ENCODE measurements at regions not wholly inside any gene's neighbourhood (a gene's known extent, or its start where the extent isn't known, plus 50 kb on each side); places are given as distances from the start of the nearest gene placed in this dataset.
"Not testable (repeated sequence)": the region's sequence is repeated elsewhere in the genome, so short reads cannot be mapped to it uniquely, and the experiment has no call there.

- intact Hi-C loops (cut with DNase I), result no loop called here
- Histone ChIP-seq H3K36me3 (no peaks in the 10 kb centered on the region), H3K4me1 (no peaks in the 10 kb centered on the region), H3K27ac (no peak overlapping the region), H3K4me3 (replicated peaks in 1 of 3) (no peak overlapping the region), H3K27me3 (no peaks in the 10 kb centered on the region), H3K9me3 (no peaks in the 10 kb centered on the region)
- 48 to 90% methylated on average over 1 of the region's 1 CpG for WGBS, 2 donors
- TF ChIP-seq POLR2A (IDR thresholded peaks at IDR 0.05), result no peak
- TF ChIP-seq CTCF (IDR thresholded peaks at IDR 0.05), result no peak
- DNase-seq, result peak in 1 of 2 donors; percentile 2
Measured at GRCh38 chr3:99562138-99562537, 76.3 kb upstream of the COL8A1 start.

GRCh38 chr3:99561056-99561455 lies 77.3 kb upstream of the COL8A1 start:
- Histone ChIP-seq H3K36me3 (no peaks in the 10 kb centered on the region), H3K27me3 (no peaks in the 10 kb centered on the region), H3K27ac (no peak overlapping the region), H3K9me3 (no peaks in the 10 kb centered on the region), H3K4me3 (replicated peaks in 1 of 3) (no peak overlapping the region), H3K4me1 (no peaks in the 10 kb centered on the region)
- no peak for DNase-seq
- intact Hi-C loops (cut with DNase I), result no loop called here
- 93 to 94% methylated on average over 3 of the region's 3 CpGs for WGBS, 2 donors
- TF ChIP-seq POLR2A (IDR thresholded peaks at IDR 0.05), result no peak
- no peak for TF ChIP-seq CTCF (IDR thresholded peaks at IDR 0.05)

GRCh38 chr3:99559196-99559595 lies 79.2 kb upstream of the COL8A1 start:
- H3K9me3 ChIP-seq, result no peaks in the 10 kb centered on the region
- TF ChIP-seq POLR2A (IDR thresholded peaks at IDR 0.05) (no peak), CTCF (IDR thresholded peaks at IDR 0.05) (no peak)
- no peak for DNase-seq
- no peak overlapping the region for H3K27ac ChIP-seq
- H3K36me3 ChIP-seq, result no peaks in the 10 kb centered on the region
- no peaks in the 10 kb centered on the region for H3K4me1 ChIP-seq
- no peak overlapping the region for H3K4me3 ChIP-seq (replicated peaks in 1 of 3)
- no peaks in the 10 kb centered on the region for H3K27me3 ChIP-seq
- intact Hi-C loops (cut with DNase I), result no loop called here

GRCh38 chr3:99555885-99556284 lies 82.5 kb upstream of the COL8A1 start:
- intact Hi-C loops (cut with DNase I); DNase-seq; H3K4me3 ChIP-seq (replicated peaks in 1 of 3); H3K36me3 ChIP-seq; H3K27me3 ChIP-seq; H3K4me1 ChIP-seq; H3K27ac ChIP-seq; H3K9me3 ChIP-seq: not testable (repeated sequence)
- WGBS, 2 donors, result 92 to 96% methylated on average over 5 of the region's 5 CpGs

DNA sequence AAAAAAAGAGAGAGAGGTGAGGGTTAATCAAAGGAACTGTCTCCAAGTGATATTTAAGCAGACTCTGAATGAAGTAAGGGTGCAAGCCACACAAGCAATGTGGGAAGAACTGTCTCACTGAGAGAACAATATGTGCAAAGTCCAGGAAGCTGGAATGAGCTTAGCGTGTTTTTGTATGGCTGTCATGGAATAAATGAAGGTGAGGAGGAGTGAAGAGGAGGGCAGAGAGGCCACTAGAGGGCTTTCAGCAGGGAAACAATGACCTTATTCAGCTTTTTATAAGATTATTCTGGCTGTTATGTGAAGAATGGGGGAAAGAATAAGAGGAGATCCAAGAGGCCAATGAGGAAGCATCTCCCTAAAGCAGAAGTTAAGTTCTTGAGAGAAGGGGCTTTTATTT lies 86.9 kb upstream of the COL8A1 start:
- TF ChIP-seq POLR2A (IDR thresholded peaks at IDR 0.05) (no peak), CTCF (IDR thresholded peaks at IDR 0.05) (peak in 1 of 6 experiments; percentile 5)
- H3K4me3 ChIP-seq (replicated peaks in 1 of 3), result no peak overlapping the region
- intact Hi-C loops (cut with DNase I), result no loop called here
- no peaks in the 10 kb centered on the region for H3K27me3 ChIP-seq
- no peaks in the 10 kb centered on the region for H3K9me3 ChIP-seq
- no peak overlapping the region for H3K27ac ChIP-seq
- no peaks in the 10 kb centered on the region for H3K36me3 ChIP-seq
- WGBS, 2 donors, result 91 to 92% methylated on average over 1 of the region's 1 CpG
- no peaks in the 10 kb centered on the region for H3K4me1 ChIP-seq
- no peak for DNase-seq

- TF ChIP-seq CTCF (IDR thresholded peaks at IDR 0.05) (no peak), POLR2A (IDR thresholded peaks at IDR 0.05) (no peak)
- H3K4me3 ChIP-seq (replicated peaks in 1 of 3), result no peak overlapping the region
- H3K27me3 ChIP-seq, result no peaks in the 10 kb centered on the region
- H3K36me3 ChIP-seq, result no peaks in the 10 kb centered on the region
- WGBS, 2 donors, result 67 to 80% methylated on average over 2 of the region's 2 CpGs
- H3K9me3 ChIP-seq, result no peaks in the 10 kb centered on the region
- no peak for DNase-seq
- H3K27ac ChIP-seq, result no peak overlapping the region
- H3K4me1 ChIP-seq, result no peaks in the 10 kb centered on the region
- intact Hi-C loops (cut with DNase I), result no loop called here
Measured at GRCh38 chr3:99549957-99550603, 88.3 kb upstream of the COL8A1 start.
